WI38 (cell line): ENCODE measurements at regions not wholly inside any gene's neighbourhood (a gene's known extent, or its start where the extent isn't known, plus 50 kb on each side); places are given as distances from the start of the nearest gene placed in this dataset.
"Not testable (repeated sequence)": the region's sequence is repeated elsewhere in the genome, so short reads cannot be mapped to it uniquely, and the experiment has no call there.

ENCODE experiments used
- H3K4me3 ChIP-seq: 2 replicates; pipeline ENCODE4 v1.5.1; 2011; ENCODE audit warnings: low read depth, mild to moderate bottlenecking, control low read depth, low read length
- CTCF ChIP-seq: IDR thresholded peaks from 2 replicates; pipeline ENCODE4 v1.5.1; 2012; ENCODE audit warnings: low read depth, mild to moderate bottlenecking, control low read depth, low read length

- H3K4me3 ChIP-seq = no peak overlapping the region
- no peak for TF ChIP-seq CTCF
Observed at GRCh38 chr3:135582800-135583199, 382.7 kb upstream of the PPP2R3A start.

GRCh38 chr3:135596563-135596962 is 369.0 kb upstream of the PPP2R3A start:
- no peak overlapping the region for H3K4me3 ChIP-seq
- no peak for TF ChIP-seq CTCF

DNA sequence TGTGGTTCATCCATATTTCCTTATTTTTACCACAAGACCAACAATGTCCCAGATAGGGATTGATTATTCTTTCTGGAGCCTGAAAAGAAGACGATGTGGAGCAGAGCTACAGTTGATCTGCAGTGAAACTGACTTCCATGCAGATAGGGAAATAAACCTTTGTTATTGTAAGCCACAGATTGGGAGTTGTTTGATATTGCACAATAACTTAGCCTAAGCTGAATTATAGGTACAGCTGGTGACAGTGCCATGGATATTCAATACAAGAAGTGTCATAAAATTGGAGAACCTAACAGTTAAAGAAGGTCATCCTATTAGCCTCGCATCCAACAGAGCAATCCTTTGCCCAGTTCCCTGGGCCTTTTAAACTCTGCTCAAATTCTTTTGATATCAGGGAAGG is 367.7 kb upstream of the PPP2R3A start:
- TF ChIP-seq CTCF = no peak

DNA sequence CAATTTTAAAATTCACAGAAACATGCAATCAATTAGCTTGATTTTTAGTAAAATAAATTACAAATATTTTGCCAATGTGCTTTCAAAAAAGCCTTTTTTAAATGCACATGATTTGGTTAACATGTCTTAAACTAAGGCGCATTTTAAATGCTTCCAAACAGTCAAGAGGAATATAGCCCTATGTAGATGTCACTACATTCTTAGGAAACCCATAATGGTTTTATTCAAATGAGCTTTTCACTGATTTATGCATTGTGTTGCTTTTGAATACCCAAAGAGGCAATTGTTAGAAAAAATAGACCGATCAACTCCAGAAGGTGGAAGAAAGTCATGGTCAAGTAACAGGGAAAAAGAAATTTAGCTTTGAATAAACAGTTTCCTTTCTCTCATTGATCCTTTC is 366.9 kb upstream of the PPP2R3A start:
- no peak overlapping the region for H3K4me3 ChIP-seq
- TF ChIP-seq CTCF = no peak

More for the DNA sequence above, 367.7 kb upstream of the PPP2R3A start:
- H3K4me3 ChIP-seq = no peak overlapping the region

DNA sequence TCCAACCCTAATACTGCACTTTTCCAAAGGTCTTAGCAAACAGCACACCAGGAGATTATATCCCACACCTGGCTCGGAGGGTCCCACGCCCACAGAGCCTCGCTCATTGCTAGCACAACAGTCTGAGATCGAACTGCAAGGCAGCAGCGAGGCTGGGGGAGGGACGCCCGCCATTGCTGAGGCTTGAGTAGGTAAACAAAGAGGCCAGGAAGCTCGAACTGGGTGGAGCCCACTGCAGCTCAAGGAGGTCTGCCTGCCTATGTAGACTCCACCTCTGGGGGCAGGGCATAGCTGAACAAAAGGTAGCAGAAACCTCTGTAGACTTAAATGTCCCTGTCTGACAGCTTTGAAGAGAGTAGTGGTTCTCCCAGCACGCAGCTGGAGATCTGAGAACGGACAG is 361.0 kb upstream of the PPP2R3A start:
- H3K4me3 ChIP-seq = not testable (repeated sequence)

- H3K4me3 ChIP-seq = no peak overlapping the region
- no peak for TF ChIP-seq CTCF
Observed at GRCh38 chr3:135618123-135618522, 347.4 kb upstream of the PPP2R3A start.

DNA sequence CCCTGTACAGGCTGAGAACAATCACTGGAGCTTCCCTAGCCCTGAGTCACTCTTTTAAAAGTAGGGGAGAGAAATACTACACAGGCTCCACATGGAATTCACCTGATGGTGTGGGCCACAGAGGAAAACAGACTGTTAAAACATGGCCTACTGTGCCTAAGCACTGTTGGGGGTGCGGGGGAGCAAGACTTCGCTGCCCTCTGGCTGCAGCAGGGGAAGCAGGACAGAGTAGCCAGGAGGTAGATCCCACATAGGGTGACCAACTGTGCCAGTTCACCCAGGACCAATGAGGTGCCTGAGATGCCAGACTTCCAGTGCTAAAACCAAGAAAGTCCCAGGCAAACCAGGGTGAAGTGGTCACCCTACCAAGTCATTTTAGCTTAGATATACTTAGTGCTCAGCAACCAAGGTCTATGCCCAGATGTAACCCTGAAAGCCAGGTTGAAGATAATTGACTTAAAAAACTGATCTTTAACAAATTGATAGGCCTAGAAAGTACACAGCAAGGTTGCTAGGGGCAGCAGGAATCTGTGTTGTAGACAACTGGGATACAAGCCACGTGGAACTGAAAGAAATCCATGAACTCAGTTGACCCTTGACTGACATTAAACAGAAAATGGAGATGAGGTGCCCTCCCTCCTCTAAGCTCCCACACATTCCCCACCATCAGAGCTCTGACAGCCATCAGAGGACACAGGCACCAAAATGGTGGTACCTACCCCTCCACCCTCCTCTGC is 344.2 kb upstream of the PPP2R3A start:
- TF ChIP-seq CTCF = no peak
- no peak overlapping the region for H3K4me3 ChIP-seq

GRCh38 chr3:135622215-135622614 is 343.3 kb upstream of the PPP2R3A start:
- H3K4me3 ChIP-seq = no peak overlapping the region
- TF ChIP-seq CTCF = no peak
